Naive B cell (primary cell): ENCODE measurements at regions not wholly inside any gene's neighbourhood (a gene's known extent, or its start where the extent isn't known, plus 50 kb on each side); places are given as distances from the start of the nearest gene placed in this dataset.

Experiments used
- ATAC-seq, 2 donors: fragments of 150-1000 bp; cut with Tn5 transposase; 2 replicates each; pipeline ENCODE4 v1.10.0; 2021; ENCODE audit warnings: low read depth in 2 of 2, mild to moderate bottlenecking in 2 of 2, moderate library complexity in 2 of 2
- DNase-seq: peaks from one replicate; pipeline ENCODE4 v3.0.0; 2022
- H3K27ac Mint-ChIP-seq, 6 donors: one replicate each; pipeline ENCODE4 v1.8.0; 2020 to 2022; ENCODE audit warnings: mild to moderate bottlenecking in 6 of 6, mixed read lengths in 6 of 6, moderate library complexity in 5 of 6, inconsistent platforms in 2 of 6
- H3K27me3 Mint-ChIP-seq, 3 donors: one replicate each; pipeline ENCODE4 v1.8.0; 2021 to 2022; ENCODE audit warnings: mixed read lengths in 3 of 3, mild to moderate bottlenecking in 1 of 3
- H3K36me3 Mint-ChIP-seq, 2 donors: one replicate each; pipeline ENCODE4 v1.8.0; 2020 to 2022; ENCODE audit warnings: mixed read lengths in 2 of 2, inconsistent platforms in 1 of 2, mild to moderate bottlenecking in 1 of 2
- H3K4me1 Mint-ChIP-seq, 3 donors: one replicate each; pipeline ENCODE4 v1.8.0; 2020 to 2022; ENCODE audit warnings: mixed read lengths in 3 of 3, inconsistent platforms in 1 of 3, mild to moderate bottlenecking in 1 of 3, moderate library complexity in 1 of 3
- H3K4me3 Mint-ChIP-seq, 8 donors: one replicate each; pipeline ENCODE4 v1.8.0; 2020 to 2022; ENCODE audit warnings: mild to moderate bottlenecking in 8 of 8, mixed read lengths in 8 of 8, moderate library complexity in 8 of 8, inconsistent platforms in 2 of 8
- H3K9me3 Mint-ChIP-seq, 7 donors: one replicate each; pipeline ENCODE4 v1.8.0; 2020 to 2022; ENCODE audit warnings: mixed read lengths in 7 of 7, mild to moderate bottlenecking in 5 of 7, inconsistent platforms in 2 of 7, moderate library complexity in 1 of 7

DNA sequence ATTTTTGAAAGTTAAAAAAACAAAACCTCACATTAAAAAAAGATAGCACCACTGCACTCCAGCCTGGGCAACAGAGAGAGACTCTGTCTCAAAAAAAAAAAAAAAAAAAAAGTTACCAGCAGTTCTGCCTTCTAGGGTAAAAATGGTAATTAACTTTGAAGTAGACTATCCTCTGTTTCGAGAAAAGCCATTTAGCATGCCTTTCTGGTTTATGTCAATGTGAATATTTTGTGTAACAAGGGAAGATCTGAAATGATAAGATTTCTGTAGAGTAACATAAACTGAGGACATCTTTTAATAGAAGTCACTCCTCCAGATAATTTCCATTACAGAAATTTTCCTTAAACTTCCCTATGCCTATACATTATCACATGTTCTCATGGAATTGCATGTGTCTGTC is 203.2 kb upstream of the GAP43 start:
- H3K4me3 Mint-ChIP-seq: no peak overlapping the region

DNA sequence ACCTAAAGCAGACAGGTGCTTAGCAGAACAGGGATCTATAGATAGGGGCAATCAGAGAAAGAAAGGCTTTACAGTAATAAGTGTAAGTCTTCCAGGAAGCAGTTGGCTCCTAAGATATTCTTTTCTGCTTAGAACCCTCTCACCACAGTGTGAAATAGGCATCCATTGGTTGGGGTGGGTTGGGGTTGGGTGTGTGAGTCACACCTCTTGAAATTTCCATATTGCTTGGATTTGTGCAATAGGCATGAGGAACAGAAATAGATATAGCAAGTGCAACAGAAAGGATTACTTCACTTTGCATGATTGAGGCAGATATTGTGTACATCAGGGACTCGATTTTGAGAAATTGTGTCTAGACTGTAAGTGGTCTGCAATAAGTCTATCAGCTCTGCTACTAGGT is 200.1 kb upstream of the GAP43 start:
- Mint-ChIP-seq H3K4me3 (no peak overlapping the region), H3K27ac (no peak overlapping the region), H3K9me3 (peaks cover 0 to 5% (median 2%) of the 10 kb centered on the region in 7 donors), H3K36me3 (no peaks in the 10 kb centered on the region), H3K27me3 (no peaks in the 10 kb centered on the region), H3K4me1 (peaks cover 4 to 11% (median 6%) of the 10 kb centered on the region in 3 donors)
- no peak for DNase-seq
- ATAC-seq: no peak

More for the DNA sequence above, 203.2 kb upstream of the GAP43 start:
- ATAC-seq (no peak), DNase-seq (no peak)
- Mint-ChIP-seq H3K4me1 (peaks cover 4 to 11% (median 6%) of the 10 kb centered on the region in 3 donors), H3K27ac (no peak overlapping the region), H3K27me3 (peaks cover 0 to 5% (median 0%) of the 10 kb centered on the region in 3 donors), H3K36me3 (no peaks in the 10 kb centered on the region), H3K9me3 (peaks cover 0 to 5% (median 0%) of the 10 kb centered on the region in 7 donors)

DNA sequence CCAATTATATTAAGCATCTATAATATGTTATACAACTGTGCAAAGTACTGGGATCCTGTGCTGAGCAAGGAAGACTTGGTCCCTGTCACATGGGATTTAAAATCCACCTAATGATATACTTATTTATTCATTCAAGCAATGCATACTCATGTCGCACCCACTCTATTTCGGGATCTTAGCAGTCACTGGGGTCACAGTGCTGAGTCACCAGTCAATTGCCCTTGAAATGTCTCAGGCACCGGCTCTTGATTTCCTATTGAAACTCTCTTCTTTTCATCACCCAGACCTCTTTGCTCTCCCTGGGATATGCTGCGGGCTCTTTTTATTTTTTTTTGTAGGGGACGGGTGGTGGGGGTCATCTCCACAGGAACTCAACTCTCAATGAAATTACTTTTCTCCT is 194.5 kb upstream of the GAP43 start:
- Mint-ChIP-seq H3K4me1 (no peaks in the 10 kb centered on the region), H3K9me3 (peaks cover 0 to 5% (median 2%) of the 10 kb centered on the region in 7 donors), H3K27me3 (no peaks in the 10 kb centered on the region), H3K36me3 (no peaks in the 10 kb centered on the region), H3K4me3 (no peak overlapping the region), H3K27ac (peak overlapping the region in 1 of 6 donors; percentile 63)
- ATAC-seq: no peak
- DNase-seq: no peak

DNA sequence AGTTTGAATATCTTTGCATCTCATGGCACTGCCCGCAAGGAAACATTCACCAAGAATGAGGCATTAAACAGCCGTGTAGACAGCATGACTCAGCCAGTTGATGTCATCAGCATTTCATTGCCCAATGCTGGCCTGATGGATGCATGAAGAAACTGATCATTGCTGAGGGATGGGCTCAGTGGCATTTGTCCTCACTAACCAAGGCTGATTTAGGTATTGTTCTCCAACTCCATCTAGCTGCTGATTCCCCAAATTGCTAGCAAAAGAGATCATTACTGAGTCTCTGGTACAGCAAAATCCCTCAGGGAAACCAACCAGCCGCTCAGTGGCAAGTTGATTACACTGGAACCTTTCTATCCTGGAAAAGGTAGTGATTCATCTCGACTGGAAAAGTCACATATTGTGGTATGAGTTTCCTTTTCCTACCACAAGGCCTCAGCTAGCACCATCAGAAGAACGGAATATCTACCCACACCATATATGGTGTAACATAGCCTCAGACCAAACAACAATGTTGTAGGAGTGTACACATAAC is 186.5 kb upstream of the GAP43 start:
- Mint-ChIP-seq H3K9me3 (peaks cover 0 to 1% (median 0%) of the 10 kb centered on the region in 7 donors), H3K27me3 (no peaks in the 10 kb centered on the region), H3K4me3 (no peak overlapping the region), H3K27ac (no peak overlapping the region), H3K4me1 (no peaks in the 10 kb centered on the region), H3K36me3 (no peaks in the 10 kb centered on the region)
- DNase-seq (no peak), ATAC-seq (no peak)

DNA sequence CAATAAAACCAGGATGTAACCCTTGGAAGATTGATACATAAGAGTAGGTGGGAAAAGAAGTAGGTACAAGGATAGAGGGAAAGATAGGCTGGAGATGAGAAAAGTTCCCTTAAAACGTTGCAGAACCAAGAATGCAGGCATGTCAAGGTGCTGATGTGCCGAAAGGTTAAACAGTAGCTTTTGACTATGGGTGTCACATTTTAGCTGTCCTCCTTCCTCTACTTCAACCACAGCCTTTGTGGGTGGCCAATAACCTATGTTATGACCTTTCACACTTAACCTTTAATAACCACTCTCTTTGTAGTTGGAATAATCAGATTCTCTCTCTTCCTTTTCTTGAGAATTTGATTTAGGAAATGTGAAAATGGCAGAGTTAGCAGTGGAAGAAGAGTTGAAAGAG is 184.5 kb upstream of the GAP43 start:
- no peaks in the 10 kb centered on the region for H3K36me3 Mint-ChIP-seq
- peaks cover 0 to 1% (median 0%) of the 10 kb centered on the region in 7 donors for H3K9me3 Mint-ChIP-seq
- no peak overlapping the region for H3K27ac Mint-ChIP-seq
- no peaks in the 10 kb centered on the region for H3K27me3 Mint-ChIP-seq
- DNase-seq (no peak), ATAC-seq (no peak)
- no peaks in the 10 kb centered on the region for H3K4me1 Mint-ChIP-seq
- no peak overlapping the region for H3K4me3 Mint-ChIP-seq

DNA sequence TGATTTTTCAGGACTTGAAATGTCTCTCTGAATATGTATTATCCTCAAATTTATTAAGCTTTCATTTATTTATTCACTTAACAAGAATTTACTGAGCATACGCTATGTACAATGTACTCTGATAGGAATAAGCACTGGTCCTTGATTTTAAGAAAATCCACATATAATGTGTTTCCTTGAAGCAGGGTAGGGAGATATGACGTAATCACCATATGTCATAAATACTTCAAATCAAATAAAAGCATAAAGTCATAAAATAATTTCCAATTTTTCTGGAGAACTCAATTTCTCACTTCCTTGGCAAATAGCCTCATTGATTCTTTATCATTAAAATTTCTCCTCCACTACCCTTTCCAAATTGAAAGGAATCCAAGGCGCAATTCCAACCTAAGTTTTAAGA is 177.8 kb upstream of the GAP43 start:
- no peaks in the 10 kb centered on the region for H3K27me3 Mint-ChIP-seq
- H3K4me3 Mint-ChIP-seq: no peak overlapping the region
- no peak for DNase-seq
- H3K36me3 Mint-ChIP-seq: no peaks in the 10 kb centered on the region
- H3K27ac Mint-ChIP-seq: no peak overlapping the region
- H3K9me3 Mint-ChIP-seq: peaks cover 0 to 4% (median 0%) of the 10 kb centered on the region in 7 donors
- peaks cover 0 to 2% (median 0%) of the 10 kb centered on the region in 3 donors for H3K4me1 Mint-ChIP-seq
- no peak for ATAC-seq

DNA sequence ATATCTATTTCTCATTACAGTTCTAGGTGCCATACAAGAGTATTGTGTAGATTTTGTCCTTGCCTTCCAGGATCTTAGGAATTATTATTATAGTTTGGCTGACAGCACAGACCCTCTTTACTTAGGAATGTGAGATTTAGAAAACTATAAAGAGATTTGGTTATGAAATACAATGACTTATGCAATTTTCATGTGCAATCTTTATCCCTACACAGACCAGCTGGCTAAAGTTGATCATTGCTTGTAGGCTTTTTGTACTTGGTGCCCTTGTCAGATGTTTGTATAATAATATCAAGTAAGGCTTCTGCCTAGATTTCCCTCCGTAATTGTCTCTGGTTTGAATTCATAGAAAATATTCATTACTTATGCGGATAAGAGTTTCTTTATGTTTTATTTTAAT is 174.5 kb upstream of the GAP43 start:
- Mint-ChIP-seq H3K4me3 (no peak overlapping the region), H3K27me3 (no peaks in the 10 kb centered on the region), H3K36me3 (no peaks in the 10 kb centered on the region), H3K27ac (no peak overlapping the region), H3K4me1 (peaks cover 0 to 4% (median 0%) of the 10 kb centered on the region in 3 donors), H3K9me3 (peaks cover 0 to 3% (median 0%) of the 10 kb centered on the region in 7 donors)
- ATAC-seq (no peak), DNase-seq (no peak)

DNA sequence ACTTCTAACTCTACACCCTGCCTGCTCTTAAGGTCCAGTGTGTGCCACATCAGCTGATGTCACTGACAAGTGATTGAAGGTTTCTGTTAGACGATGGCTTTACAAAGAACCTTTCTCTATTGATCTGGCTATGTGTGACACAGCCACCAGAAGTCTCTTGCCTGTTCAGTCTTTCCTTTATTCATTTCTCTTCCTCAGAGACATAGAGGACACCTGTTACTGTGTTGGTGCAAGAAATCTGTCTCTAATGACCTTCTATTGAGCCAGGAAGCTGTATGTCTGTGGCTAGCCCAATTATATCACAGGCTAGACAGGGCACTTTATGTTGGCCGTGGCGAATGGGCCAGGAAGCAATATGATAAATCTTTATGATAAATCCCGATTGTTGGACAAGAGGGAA is 173.3 kb upstream of the GAP43 start:
- Mint-ChIP-seq H3K36me3 (no peaks in the 10 kb centered on the region), H3K4me3 (no peak overlapping the region), H3K27ac (no peak overlapping the region), H3K27me3 (no peaks in the 10 kb centered on the region), H3K4me1 (peaks cover 0 to 4% (median 0%) of the 10 kb centered on the region in 3 donors), H3K9me3 (peaks cover 0 to 7% (median 0%) of the 10 kb centered on the region in 7 donors)
- ATAC-seq (no peak), DNase-seq (no peak)

DNA sequence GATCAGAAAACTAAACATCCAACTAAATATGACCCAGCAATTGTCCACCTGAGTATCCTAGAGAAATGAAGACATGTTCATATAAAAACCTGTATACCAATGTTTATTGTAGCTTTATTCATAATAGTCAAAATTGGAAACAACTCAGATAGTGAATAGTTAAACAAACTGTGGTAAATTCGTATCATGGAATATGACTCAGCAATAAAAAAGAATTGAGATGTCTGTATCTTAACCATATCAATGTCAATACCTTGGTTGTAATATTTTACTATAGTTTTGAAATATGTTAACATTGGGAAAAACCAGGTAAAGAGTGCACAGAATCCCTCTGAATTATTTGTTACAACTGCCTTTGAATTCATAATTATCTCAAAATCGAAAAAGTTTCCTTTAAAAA is 159.3 kb upstream of the GAP43 start:
- no peak for DNase-seq
- Mint-ChIP-seq H3K27me3 (peaks cover 0 to 8% (median 0%) of the 10 kb centered on the region in 3 donors), H3K4me3 (no peak overlapping the region)

DNA sequence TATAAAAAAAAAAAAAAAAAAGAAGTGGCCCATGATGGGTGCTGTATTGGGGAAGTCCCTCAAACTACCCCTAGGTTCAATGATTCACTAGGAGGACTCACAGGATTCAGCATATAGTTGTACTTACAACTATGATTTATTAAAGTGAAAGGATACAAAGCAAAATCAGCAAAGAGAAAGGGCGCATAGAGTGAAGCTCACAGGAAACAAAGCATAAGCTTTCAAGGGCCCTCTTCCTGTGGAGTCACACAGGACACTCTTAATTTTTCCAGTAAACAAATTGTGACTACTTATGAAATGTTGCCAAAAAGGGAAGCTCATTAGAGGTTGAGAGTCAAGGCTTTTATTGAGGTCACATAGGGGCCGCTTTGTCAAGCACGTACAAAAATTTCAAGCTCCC is 153.7 kb upstream of the GAP43 start:
- H3K4me1 Mint-ChIP-seq: no peaks in the 10 kb centered on the region
- H3K9me3 Mint-ChIP-seq: peaks cover 0 to 5% (median 2%) of the 10 kb centered on the region in 7 donors
- no peak overlapping the region for H3K27ac Mint-ChIP-seq
- H3K4me3 Mint-ChIP-seq: no peak overlapping the region
- H3K36me3 Mint-ChIP-seq: no peaks in the 10 kb centered on the region
- ATAC-seq: no peak
- DNase-seq: no peak
- H3K27me3 Mint-ChIP-seq: peaks cover 0 to 7% (median 0%) of the 10 kb centered on the region in 3 donors

More for the DNA sequence above, 159.3 kb upstream of the GAP43 start:
- Mint-ChIP-seq H3K36me3 (no peaks in the 10 kb centered on the region), H3K27ac (no peak overlapping the region), H3K4me1 (no peaks in the 10 kb centered on the region), H3K9me3 (peaks cover 0 to 12% (median 3%) of the 10 kb centered on the region in 7 donors)
- no peak for ATAC-seq

DNA sequence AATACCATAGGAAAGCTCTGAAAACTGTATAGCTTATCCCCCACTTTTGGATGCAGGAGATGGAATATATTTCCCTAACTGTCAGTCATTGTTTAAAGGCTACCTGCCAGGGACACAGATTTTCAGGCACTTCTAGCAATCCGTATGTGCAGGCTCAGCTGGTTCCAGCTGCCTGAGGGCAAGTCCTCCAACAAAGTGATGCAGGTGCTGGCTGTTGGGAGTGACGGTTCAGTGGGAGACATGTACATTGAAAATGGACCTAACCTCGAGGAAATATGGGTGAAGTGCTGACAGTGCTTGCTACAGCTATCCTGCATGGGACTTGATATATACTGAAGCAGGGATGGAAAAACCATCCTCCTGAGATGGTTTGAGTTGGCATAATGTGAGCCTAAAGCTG is 153.1 kb upstream of the GAP43 start:
- Mint-ChIP-seq H3K27me3 (peaks cover 0 to 7% (median 0%) of the 10 kb centered on the region in 3 donors), H3K36me3 (no peaks in the 10 kb centered on the region), H3K4me1 (no peaks in the 10 kb centered on the region), H3K9me3 (peaks cover 0 to 5% (median 2%) of the 10 kb centered on the region in 7 donors), H3K4me3 (no peak overlapping the region), H3K27ac (no peak overlapping the region)
- no peak for ATAC-seq
- no peak for DNase-seq

DNA sequence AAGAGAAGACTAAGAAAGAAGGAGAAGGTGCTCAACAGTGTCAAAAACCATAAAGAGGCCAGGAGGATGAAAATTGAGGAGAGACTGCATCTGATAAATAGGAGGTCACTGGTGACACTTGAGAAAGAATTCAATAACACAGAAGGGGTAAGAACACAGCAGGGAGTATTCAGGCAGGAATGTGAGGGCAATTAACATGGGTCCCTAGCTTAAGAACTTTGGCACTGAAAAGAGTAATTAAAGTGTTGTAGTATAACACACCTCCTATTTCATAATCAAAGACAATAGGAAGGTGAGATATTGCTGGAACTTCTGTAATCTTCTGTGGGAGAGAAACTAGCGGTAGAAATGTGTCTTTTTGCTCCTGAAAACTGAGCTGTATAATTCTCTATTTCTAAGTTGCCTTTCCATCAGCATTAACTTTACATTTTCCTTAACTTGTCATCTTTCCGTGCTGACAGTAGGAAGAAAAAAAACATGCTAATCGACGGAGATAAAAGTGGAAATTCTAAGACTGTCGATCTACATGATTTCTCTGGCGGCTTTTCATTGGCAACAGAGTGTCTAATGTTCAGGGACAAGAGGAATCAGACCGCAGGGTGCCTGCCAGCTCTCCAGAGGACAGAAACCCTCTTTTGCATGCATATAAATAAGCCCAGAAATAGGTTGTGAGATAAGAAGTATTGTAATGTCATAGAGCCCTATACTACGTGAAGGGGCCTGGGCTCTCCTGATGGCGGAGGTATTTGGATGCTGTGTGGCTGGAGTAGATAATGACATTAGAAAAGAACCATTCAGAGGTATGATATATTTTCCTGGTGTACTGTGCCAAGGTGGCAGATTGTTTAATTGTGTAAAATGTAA is 147.9 kb upstream of the GAP43 start:
- H3K27me3 Mint-ChIP-seq: peaks cover 0 to 11% (median 0%) of the 10 kb centered on the region in 3 donors
- ATAC-seq (no peak), DNase-seq (no peak)
- H3K36me3 Mint-ChIP-seq: no peaks in the 10 kb centered on the region
- H3K9me3 Mint-ChIP-seq: no peaks in the 10 kb centered on the region
- no peaks in the 10 kb centered on the region for H3K4me1 Mint-ChIP-seq
- no peak overlapping the region for H3K27ac Mint-ChIP-seq
- no peak overlapping the region for H3K4me3 Mint-ChIP-seq

DNA sequence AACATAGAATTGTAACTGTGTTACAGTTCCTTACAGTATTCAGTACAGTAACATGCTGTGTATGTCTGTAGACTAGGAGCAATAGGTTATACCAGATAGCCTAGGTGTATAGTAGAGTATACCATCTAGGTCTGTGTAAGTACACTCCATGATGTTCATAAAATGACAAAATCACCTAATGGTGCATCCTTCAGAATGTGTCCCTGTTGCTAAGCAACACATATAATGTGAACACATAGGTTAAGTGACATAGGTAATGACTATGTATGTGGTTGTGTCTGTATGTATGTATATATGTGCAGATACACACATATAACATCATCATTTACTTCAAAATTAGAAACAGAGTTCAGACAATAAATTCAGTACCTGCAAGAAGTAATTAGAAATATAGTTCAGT is 146.8 kb upstream of the GAP43 start:
- no peaks in the 10 kb centered on the region for H3K36me3 Mint-ChIP-seq
- H3K27ac Mint-ChIP-seq: no peak overlapping the region
- ATAC-seq (no peak), DNase-seq (no peak)
- peaks cover 0 to 4% (median 0%) of the 10 kb centered on the region in 7 donors for H3K9me3 Mint-ChIP-seq
- H3K4me3 Mint-ChIP-seq: no peak overlapping the region
- H3K4me1 Mint-ChIP-seq: no peaks in the 10 kb centered on the region
- H3K27me3 Mint-ChIP-seq: peaks cover 0 to 11% (median 8%) of the 10 kb centered on the region in 3 donors

DNA sequence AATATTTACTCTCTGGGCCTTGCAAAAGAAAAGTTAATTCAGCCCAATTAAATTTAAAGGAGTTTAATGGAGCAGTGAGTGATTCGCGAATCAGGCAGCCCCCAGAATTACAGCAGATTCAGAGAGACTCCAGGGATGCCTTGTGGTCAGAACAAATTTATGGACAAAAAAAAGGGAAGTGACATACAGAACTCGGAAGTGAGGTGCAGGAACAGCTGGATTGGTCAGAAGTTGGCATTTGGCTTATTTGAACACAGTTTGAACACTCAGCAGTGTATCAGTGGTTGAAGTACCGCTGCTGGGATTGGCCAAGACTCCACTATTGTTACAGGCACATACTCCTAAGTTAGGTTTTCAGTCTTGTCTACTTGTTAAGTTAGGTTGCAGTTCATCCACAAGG is 145.0 kb upstream of the GAP43 start:
- H3K36me3 Mint-ChIP-seq: no peaks in the 10 kb centered on the region
- peaks cover 6 to 8% (median 8%) of the 10 kb centered on the region in 3 donors for H3K27me3 Mint-ChIP-seq
- H3K4me3 Mint-ChIP-seq: no peak overlapping the region
- no peaks in the 10 kb centered on the region for H3K4me1 Mint-ChIP-seq
- no peak for DNase-seq
- no peak overlapping the region for H3K27ac Mint-ChIP-seq
- peaks cover 2 to 13% (median 4%) of the 10 kb centered on the region in 7 donors for H3K9me3 Mint-ChIP-seq
- ATAC-seq: no peak
